Astrocyte (in vitro differentiated cells and primary cell): ENCODE measurements at regions not wholly inside any gene's neighbourhood (a gene's known extent, or its start where the extent isn't known, plus 50 kb on each side); places are given as distances from the start of the nearest gene placed in this dataset.

Source experiments
- DNase-seq: peaks from one replicate; pipeline ENCODE4 v3.0.0-alpha.2; 2010; ENCODE audit warnings: low read depth
- FAIRE-seq: peaks from 2 replicates; lab custom pipeline; 2011; peaks lifted over from hg19 to GRCh38; lab: Jason Lieb, UNC
- H2AFZ ChIP-seq: 2 replicates; pipeline ENCODE4 v1.6.0; 2012; ENCODE audit warnings: low read depth, low read length, inconsistent platforms
- H3K27ac ChIP-seq: 2 replicates; pipeline ENCODE4 v1.5.1; 2011; ENCODE audit warnings: low read depth, low read length, inconsistent platforms
- H3K27me3 ChIP-seq: 2 replicates; pipeline ENCODE4 v1.6.0; 2011; ENCODE audit warnings: low read length, inconsistent platforms; ENCODE audit not compliant: insufficient read depth
- H3K36me3 ChIP-seq: 2 replicates; pipeline ENCODE4 v1.5.1; 2011; ENCODE audit warnings: low read length, inconsistent platforms; ENCODE audit not compliant: insufficient read depth
- H3K4me1 ChIP-seq: 2 replicates; pipeline ENCODE4 v1.5.1; 2011; ENCODE audit warnings: low read length, inconsistent platforms; ENCODE audit not compliant: insufficient read depth
- H3K4me2 ChIP-seq: 2 replicates; pipeline ENCODE4 v1.6.0; 2012; ENCODE audit warnings: low read length, inconsistent platforms
- H3K4me3 ChIP-seq: 2 replicates; pipeline ENCODE4 v1.5.1; 2011; ENCODE audit warnings: low read depth, mild to moderate bottlenecking, low read length, inconsistent platforms; ENCODE audit not compliant: insufficient read depth
- H3K79me2 ChIP-seq: 2 replicates; pipeline ENCODE4 v1.6.0; 2012; ENCODE audit warnings: mild to moderate bottlenecking, low read length, inconsistent platforms; ENCODE audit not compliant: insufficient read depth
- H3K9ac ChIP-seq: 2 replicates; pipeline ENCODE4 v1.6.0; 2012; ENCODE audit warnings: mild to moderate bottlenecking, low read length, inconsistent platforms
- H3K9me3 ChIP-seq: 2 replicates; pipeline ENCODE4 v1.5.1; 2012; ENCODE audit warnings: low read depth, mild to moderate bottlenecking, low read length, inconsistent platforms; ENCODE audit not compliant: insufficient read depth
- H4K20me1 ChIP-seq: 2 replicates; pipeline ENCODE4 v1.6.0; 2012; ENCODE audit warnings: low read length, inconsistent platforms; ENCODE audit not compliant: insufficient read depth
- H3K27ac Mint-ChIP-seq: one replicate; pipeline ENCODE4 v1.8.0; 2021; ENCODE audit warnings: mild to moderate bottlenecking, mixed read lengths; ENCODE audit not compliant: unreplicated experiment
- H3K27me3 Mint-ChIP-seq: one replicate; pipeline ENCODE4 v1.8.0; 2021; ENCODE audit warnings: low read depth, mixed read lengths; ENCODE audit not compliant: unreplicated experiment
- H3K36me3 Mint-ChIP-seq: one replicate; pipeline ENCODE4 v1.8.0; 2021; ENCODE audit warnings: low read depth, mixed read lengths; ENCODE audit not compliant: unreplicated experiment
- H3K4me1 Mint-ChIP-seq: one replicate; pipeline ENCODE4 v1.8.0; 2021; ENCODE audit warnings: low read depth, mixed read lengths; ENCODE audit not compliant: unreplicated experiment
- H3K4me3 Mint-ChIP-seq: one replicate; pipeline ENCODE4 v1.8.0; 2021; ENCODE audit warnings: mild to moderate bottlenecking, moderate library complexity, mixed read lengths; ENCODE audit not compliant: unreplicated experiment
- H3K9me3 Mint-ChIP-seq: one replicate; pipeline ENCODE4 v1.8.0; 2021; ENCODE audit warnings: mild to moderate bottlenecking, mixed read lengths; ENCODE audit not compliant: unreplicated experiment
- EZH2 ChIP-seq: IDR thresholded peaks from 2 replicates; pipeline ENCODE4 v1.6.1; 2012; ENCODE audit warnings: mild to moderate bottlenecking, low read length, inconsistent platforms; ENCODE audit not compliant: insufficient read depth
- TF ChIP-seq, protein P1 (sequence below): IDR thresholded peaks from 2 replicates; pipeline ENCODE4 v1.5.1; 2011; ENCODE audit warnings: low read depth, mild to moderate bottlenecking, inconsistent platforms, low read length, moderate library complexity; ENCODE audit not compliant: insufficient read depth

DNA sequence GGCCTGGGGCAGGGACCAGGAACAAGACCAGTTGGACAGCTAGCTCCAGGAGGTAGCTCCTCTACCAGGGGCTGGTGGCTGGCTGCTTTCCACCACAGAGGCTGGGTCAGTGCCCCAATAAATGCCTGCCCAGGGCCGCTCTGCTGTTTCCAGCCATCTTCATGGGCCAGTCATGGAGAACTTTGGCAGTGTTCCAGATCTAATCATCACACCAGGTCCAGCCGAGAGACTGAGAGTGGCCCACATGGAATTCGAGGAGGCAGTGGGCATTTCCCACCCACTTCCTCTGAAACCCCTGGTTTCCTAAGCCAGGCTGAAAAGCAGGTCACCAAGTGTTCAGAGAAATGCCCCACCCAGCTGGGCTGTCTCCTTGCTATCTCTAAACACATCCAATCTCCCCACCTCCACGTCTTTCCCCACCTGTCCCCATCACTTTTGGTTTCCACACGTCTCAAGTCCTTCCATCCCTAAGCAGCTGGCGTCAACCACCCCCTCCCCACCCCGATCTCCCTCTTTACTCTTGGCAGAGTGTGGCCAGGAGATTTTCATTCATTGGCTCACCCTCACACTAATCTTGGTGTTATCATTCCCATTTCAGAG lies 190.0 kb upstream of the LINGO1 start:
- DNase-seq = no peak
- Histone ChIP-seq H3K4me2 (no peak overlapping the region), H3K27me3 (peaks cover 44% of the 10 kb centered on the region), H3K4me1 (no peaks in the 10 kb centered on the region), H3K27ac (no peak overlapping the region), H2AFZ (no peak overlapping the region), H3K9ac (no peak overlapping the region), H3K79me2 (no peaks in the 10 kb centered on the region), H3K4me3 (no peak overlapping the region), H4K20me1 (peaks cover 18% of the 10 kb centered on the region), H3K36me3 (no peaks in the 10 kb centered on the region), H3K9me3 (no peaks in the 10 kb centered on the region)
- FAIRE-seq = no peak
- Mint-ChIP-seq H3K9me3 (no peaks in the 10 kb centered on the region), H3K4me3 (no peak overlapping the region), H3K4me1 (no peaks in the 10 kb centered on the region), H3K27ac (no peak overlapping the region), H3K27me3 (peaks cover 77% of the 10 kb centered on the region), H3K36me3 (no peaks in the 10 kb centered on the region)
- no peak for TF ChIP-seq EZH2
- TF ChIP-seq, protein P1, sequence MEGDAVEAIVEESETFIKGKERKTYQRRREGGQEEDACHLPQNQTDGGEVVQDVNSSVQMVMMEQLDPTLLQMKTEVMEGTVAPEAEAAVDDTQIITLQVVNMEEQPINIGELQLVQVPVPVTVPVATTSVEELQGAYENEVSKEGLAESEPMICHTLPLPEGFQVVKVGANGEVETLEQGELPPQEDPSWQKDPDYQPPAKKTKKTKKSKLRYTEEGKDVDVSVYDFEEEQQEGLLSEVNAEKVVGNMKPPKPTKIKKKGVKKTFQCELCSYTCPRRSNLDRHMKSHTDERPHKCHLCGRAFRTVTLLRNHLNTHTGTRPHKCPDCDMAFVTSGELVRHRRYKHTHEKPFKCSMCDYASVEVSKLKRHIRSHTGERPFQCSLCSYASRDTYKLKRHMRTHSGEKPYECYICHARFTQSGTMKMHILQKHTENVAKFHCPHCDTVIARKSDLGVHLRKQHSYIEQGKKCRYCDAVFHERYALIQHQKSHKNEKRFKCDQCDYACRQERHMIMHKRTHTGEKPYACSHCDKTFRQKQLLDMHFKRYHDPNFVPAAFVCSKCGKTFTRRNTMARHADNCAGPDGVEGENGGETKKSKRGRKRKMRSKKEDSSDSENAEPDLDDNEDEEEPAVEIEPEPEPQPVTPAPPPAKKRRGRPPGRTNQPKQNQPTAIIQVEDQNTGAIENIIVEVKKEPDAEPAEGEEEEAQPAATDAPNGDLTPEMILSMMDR = no peak

DNA sequence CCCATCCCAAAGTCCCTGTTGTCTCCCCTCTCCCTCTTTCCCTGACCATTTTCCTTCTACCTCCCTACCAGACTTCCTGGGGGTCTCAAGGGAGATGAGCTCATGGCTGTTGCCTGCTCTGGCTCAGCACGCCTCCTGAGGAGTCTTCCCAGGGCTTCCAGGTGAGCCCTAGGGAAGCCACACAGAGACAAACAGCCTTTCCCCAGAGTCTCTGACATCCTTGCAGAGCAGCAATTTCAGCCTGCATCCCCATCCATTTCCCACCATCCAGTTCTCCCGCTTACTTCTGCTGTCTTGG lies 189.2 kb upstream of the LINGO1 start:
- H3K9me3 Mint-ChIP-seq = no peaks in the 10 kb centered on the region
- H3K27me3 Mint-ChIP-seq = peaks cover 75% of the 10 kb centered on the region

More for the DNA sequence above, 189.2 kb upstream of the LINGO1 start:
- Histone ChIP-seq H3K4me2 (no peak overlapping the region), H3K79me2 (no peaks in the 10 kb centered on the region), H3K27ac (no peak overlapping the region), H3K36me3 (no peaks in the 10 kb centered on the region), H3K4me1 (no peaks in the 10 kb centered on the region), H3K27me3 (peaks cover 41% of the 10 kb centered on the region), H3K9me3 (no peaks in the 10 kb centered on the region), H4K20me1 (peaks cover 18% of the 10 kb centered on the region), H2AFZ (no peak overlapping the region), H3K4me3 (no peak overlapping the region), H3K9ac (no peak overlapping the region)
- H3K36me3 Mint-ChIP-seq = no peaks in the 10 kb centered on the region
- no peak overlapping the region for H3K27ac Mint-ChIP-seq
- no peak for FAIRE-seq
- no peak overlapping the region for H3K4me3 Mint-ChIP-seq
- no peak for DNase-seq
- TF ChIP-seq, protein P1 = no peak
- no peak for TF ChIP-seq EZH2
- H3K4me1 Mint-ChIP-seq = no peaks in the 10 kb centered on the region
